Breast epithelium (tissue), 4 donors: ENCODE measurements at regions not wholly inside any gene's neighbourhood (a gene's known extent, or its start where the extent isn't known, plus 50 kb on each side); places are given as distances from the start of the nearest gene placed in this dataset.

Experiments
- DNase-seq, 2 donors: peaks; one replicate each; pipeline ENCODE4 v3.0.0-alpha.2; 2019; ENCODE audit warnings: low spot score in 2 of 2
- H3K27ac ChIP-seq, 2 donors: fragments of 200-600 bp; sonication (generic) in 1 of 2; one replicate each; pipeline ENCODE4 v1.5.1; 2016 to 2019; ENCODE audit warnings: mild to moderate bottlenecking in 1 of 2
- H3K27me3 ChIP-seq, 2 donors: fragments of 200-600 bp; sonication (generic) in 1 of 2; one replicate each; pipeline versions ENCODE4 v1.5.1 to v1.6.0; 2017 to 2019; ENCODE audit warnings: control low read depth in 1 of 2, mild to moderate bottlenecking in 1 of 2
- H3K36me3 ChIP-seq: fragments of 200-600 bp; one replicate; pipeline ENCODE4 v1.5.1; 2019
- H3K4me1 ChIP-seq, 2 donors: fragments of 200-600 bp; sonication (generic); one replicate each; pipeline ENCODE4 v1.5.1; 2016 to 2019; ENCODE audit warnings: control low read depth in 1 of 2
- H3K4me3 ChIP-seq, 3 donors: fragments of 200-600 bp; sonication (generic); 1 replicate in 2 of 3; 2 replicates in 1 of 3; pipeline ENCODE4 v1.5.1; 2016 to 2019; ENCODE audit warnings: mild to moderate bottlenecking in 3 of 3, moderate library complexity in 2 of 3
- H3K9me3 ChIP-seq, 2 donors: fragments of 200-600 bp; sonication (generic) in 1 of 2; one replicate each; pipeline ENCODE4 v1.5.1; 2016 to 2019; ENCODE audit warnings: control low read depth in 1 of 2
- POLR2A ChIP-seq: fragments of 450-650 bp; IDR thresholded peaks from one replicate; pipeline ENCODE4 v1.6.1; 2016; ENCODE audit warnings: antibody characterized with exemption, mild to moderate bottlenecking, moderate library complexity
- POLR2AphosphoS5 ChIP-seq, 3 donors: sonication (generic); formaldehyde crosslinking; IDR thresholded peaks; one replicate each; pipeline ENCODE4 v1.6.1; 2017; ENCODE audit warnings: antibody characterized with exemption in 3 of 3
- intact Hi-C: fragments of 100-400 bp; cut with DNase I; formaldehyde crosslinking; loops from one replicate; pipeline ENCODE4 v1.15.1; 2023; ENCODE audit warnings: low total_unique reads
- TF ChIP-seq, protein P1 (sequence below), 3 donors: fragments of 450-650 bp; IDR thresholded peaks; one replicate each; pipeline ENCODE4 v1.5.1; 2016 to 2017; ENCODE audit warnings: antibody characterized with exemption in 3 of 3, mild to moderate bottlenecking in 3 of 3, moderate library complexity in 3 of 3

DNA sequence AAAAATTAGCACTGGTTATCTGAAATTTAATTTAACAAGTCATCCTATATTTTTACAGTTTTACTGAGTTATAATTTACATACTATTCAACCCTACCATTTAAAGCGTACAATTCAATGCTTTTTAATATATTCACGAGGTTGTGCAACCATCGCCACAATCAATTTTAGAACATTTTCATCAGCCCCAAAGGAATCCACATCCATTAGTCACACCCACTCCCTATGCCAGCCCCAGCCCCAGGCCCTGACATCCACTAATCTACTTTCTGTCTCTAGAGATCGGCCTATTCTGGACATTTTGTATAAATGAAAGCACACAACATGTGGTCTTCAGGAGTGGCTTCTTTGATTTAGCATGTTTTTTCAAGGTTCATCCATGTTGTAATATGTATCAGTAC lies 134.7 kb downstream of the PSMG1 start:
- no peak for DNase-seq
- Histone ChIP-seq H3K4me1 (no peaks in the 10 kb centered on the region), H3K27ac (no peak overlapping the region), H3K27me3 (no peaks in the 10 kb centered on the region), H3K4me3 (no peak overlapping the region), H3K36me3 (no peaks in the 10 kb centered on the region), H3K9me3 (no peaks in the 10 kb centered on the region)
- no peak for TF ChIP-seq POLR2A
- TF ChIP-seq, protein P1, sequence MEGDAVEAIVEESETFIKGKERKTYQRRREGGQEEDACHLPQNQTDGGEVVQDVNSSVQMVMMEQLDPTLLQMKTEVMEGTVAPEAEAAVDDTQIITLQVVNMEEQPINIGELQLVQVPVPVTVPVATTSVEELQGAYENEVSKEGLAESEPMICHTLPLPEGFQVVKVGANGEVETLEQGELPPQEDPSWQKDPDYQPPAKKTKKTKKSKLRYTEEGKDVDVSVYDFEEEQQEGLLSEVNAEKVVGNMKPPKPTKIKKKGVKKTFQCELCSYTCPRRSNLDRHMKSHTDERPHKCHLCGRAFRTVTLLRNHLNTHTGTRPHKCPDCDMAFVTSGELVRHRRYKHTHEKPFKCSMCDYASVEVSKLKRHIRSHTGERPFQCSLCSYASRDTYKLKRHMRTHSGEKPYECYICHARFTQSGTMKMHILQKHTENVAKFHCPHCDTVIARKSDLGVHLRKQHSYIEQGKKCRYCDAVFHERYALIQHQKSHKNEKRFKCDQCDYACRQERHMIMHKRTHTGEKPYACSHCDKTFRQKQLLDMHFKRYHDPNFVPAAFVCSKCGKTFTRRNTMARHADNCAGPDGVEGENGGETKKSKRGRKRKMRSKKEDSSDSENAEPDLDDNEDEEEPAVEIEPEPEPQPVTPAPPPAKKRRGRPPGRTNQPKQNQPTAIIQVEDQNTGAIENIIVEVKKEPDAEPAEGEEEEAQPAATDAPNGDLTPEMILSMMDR (IDR thresholded peaks at IDR 0.05): no peak
- intact Hi-C loops: no loop called here

DNA sequence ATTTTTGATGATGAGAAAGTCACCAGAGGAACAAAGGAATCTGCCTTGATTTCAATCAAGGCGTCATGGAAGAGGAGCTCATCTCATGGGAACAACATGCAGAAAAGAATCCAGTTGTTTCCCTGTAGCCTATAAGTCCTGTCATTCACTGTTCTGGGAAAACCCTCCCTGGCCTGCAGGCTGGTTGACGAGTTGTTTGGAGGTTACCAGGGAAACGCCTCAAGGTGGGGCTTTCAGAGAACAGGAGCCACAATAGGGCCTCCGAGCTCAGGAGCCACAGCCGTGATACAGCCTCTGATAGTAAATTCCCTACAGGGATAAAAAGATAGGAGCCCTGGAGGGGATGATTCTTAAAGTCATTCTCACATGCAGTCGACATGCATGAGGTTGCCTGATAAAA lies 135.2 kb downstream of the PSMG1 start:
- H3K9me3 ChIP-seq: no peaks in the 10 kb centered on the region
- DNase-seq: no peak

DNA sequence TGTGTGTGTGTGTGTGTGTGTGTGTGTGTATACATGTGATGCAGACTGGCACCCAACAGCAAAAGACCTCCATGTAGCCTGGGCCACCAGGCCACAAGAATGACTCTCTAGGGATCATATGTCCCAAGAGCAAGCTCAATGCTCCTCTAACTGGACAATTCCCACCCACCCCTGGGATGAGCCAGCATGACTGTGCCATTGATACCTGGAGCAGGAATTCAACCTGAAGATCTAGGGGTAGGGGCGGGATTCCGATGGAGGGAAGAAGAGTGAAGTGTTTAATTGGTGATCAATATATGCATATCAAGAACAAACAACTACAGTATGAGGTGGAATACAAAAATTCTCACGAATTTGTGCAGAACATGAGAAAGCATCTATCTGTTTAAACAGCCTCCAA lies 136.2 kb downstream of the PSMG1 start:
- Histone ChIP-seq H3K27me3 (no peaks in the 10 kb centered on the region), H3K9me3 (no peaks in the 10 kb centered on the region), H3K4me3 (no peak overlapping the region), H3K4me1 (no peaks in the 10 kb centered on the region), H3K36me3 (no peaks in the 10 kb centered on the region), H3K27ac (no peak overlapping the region)
- TF ChIP-seq, protein P1 (IDR thresholded peaks at IDR 0.05): no peak
- TF ChIP-seq POLR2AphosphoS5 (IDR thresholded peaks at IDR 0.05): no peak
- TF ChIP-seq POLR2A: no peak
- intact Hi-C loops: no loop called here
- DNase-seq: no peak

More for the DNA sequence above, 135.2 kb downstream of the PSMG1 start:
- Histone ChIP-seq H3K36me3 (no peaks in the 10 kb centered on the region), H3K27me3 (no peaks in the 10 kb centered on the region), H3K4me3 (no peak overlapping the region), H3K27ac (no peak overlapping the region), H3K4me1 (no peaks in the 10 kb centered on the region)
- intact Hi-C loops: no loop called here
- TF ChIP-seq POLR2A (no peak), POLR2AphosphoS5 (IDR thresholded peaks at IDR 0.05) (no peak)
- TF ChIP-seq, protein P1 (IDR thresholded peaks at IDR 0.05): no peak

DNA sequence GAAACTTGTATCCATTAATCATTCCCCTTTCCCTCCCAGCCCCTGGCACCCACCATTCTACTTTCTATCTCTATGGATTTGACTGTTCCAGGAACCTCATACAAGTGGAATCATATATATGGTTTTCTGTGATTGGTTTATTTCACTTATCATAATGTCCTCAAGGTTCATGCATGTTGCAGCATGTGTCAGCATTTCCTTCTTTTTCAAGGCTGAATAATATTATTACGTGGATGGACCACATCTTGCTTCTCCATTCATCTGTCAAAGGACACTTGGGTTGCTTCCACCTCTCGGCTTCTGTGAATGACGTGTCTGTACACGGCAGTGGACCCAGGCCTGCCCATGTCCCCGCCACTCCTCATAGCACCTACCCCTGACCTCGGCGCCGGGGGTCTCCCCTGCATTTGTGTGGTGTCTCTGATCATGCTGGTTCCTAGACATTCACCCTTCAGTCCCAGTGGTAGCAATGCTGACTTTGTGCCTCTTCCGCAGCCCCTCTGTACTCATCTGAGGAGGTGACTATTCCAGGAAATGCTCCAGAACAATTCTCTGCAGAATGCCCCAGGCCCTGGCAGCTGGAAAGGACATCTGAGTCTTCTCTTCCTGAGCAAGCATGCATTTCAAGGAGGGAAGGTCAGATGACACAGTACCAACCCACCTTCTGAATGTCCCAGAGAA lies 136.9 kb downstream of the PSMG1 start:
- intact Hi-C loops: no loop called here
- Histone ChIP-seq H3K9me3 (no peaks in the 10 kb centered on the region), H3K27ac (no peak overlapping the region), H3K36me3 (no peaks in the 10 kb centered on the region), H3K4me3 (no peak overlapping the region), H3K4me1 (no peaks in the 10 kb centered on the region), H3K27me3 (no peaks in the 10 kb centered on the region)
- no peak for DNase-seq
- TF ChIP-seq, protein P1 (IDR thresholded peaks at IDR 0.05): no peak
- TF ChIP-seq POLR2A: no peak
- no peak for TF ChIP-seq POLR2AphosphoS5 (IDR thresholded peaks at IDR 0.05)

DNA sequence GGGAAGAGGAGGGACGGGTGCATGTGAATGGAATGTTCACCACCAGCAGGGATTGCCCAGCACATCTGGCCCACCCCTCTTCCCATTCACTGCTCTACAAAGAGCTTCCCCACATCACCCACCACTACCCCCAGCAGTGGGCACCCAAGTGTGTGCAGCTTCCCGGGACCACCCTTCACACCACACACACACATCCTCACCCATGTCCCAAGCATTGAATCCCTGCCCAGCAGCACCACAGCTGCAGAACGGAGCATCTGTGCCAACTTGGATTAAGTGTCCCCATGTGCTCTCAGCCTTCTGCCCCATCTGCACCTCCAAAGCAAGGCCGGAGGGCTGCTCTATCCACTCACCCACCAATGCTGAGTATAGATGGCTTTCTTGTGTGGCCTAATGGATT lies 141.4 kb downstream of the PSMG1 start:
- intact Hi-C loops: no loop called here
- H3K9me3 ChIP-seq: no peaks in the 10 kb centered on the region
- no peaks in the 10 kb centered on the region for H3K27me3 ChIP-seq
- DNase-seq: no peak
- no peaks in the 10 kb centered on the region for H3K4me1 ChIP-seq
- no peak overlapping the region for H3K27ac ChIP-seq
- TF ChIP-seq, protein P1 (IDR thresholded peaks at IDR 0.05): no peak
- no peak for TF ChIP-seq POLR2AphosphoS5 (IDR thresholded peaks at IDR 0.05)
- no peak for TF ChIP-seq POLR2A
- no peaks in the 10 kb centered on the region for H3K36me3 ChIP-seq
- no peak overlapping the region for H3K4me3 ChIP-seq
